DND-41 (cell line): ENCODE measurements at regions not wholly inside any gene's neighbourhood (a gene's known extent, or its start where the extent isn't known, plus 50 kb on each side); places are given as distances from the start of the nearest gene placed in this dataset.

Experiments
- ATAC-seq: fragments of 200-7000 bp; cut with Tn5 transposase; 3 replicates; pipeline ENCODE4 v1.9.1; 2021; ENCODE audit warnings: low read depth; ENCODE audit not compliant: insufficient read depth
- DNase-seq: peaks from one replicate; pipeline ENCODE4 v3.0.0-alpha.2; 2020
- H2AFZ ChIP-seq: 2 replicates; pipeline ENCODE4 v1.6.0; 2012; ENCODE audit warnings: low read depth, low read length
- H3K27ac ChIP-seq: 2 replicates; pipeline ENCODE4 v1.5.1; 2012; ENCODE audit warnings: low read length, inconsistent platforms
- H3K27me3 ChIP-seq: fragments of 200-600 bp; sonication (generic); 2 replicates; pipeline ENCODE4 v1.6.0; 2012; ENCODE audit warnings: low read length, mild to moderate bottlenecking, inconsistent platforms; ENCODE audit not compliant: insufficient read depth, poor library complexity
- H3K36me3 ChIP-seq: 2 replicates; pipeline ENCODE4 v1.5.1; 2012; ENCODE audit warnings: low read length, inconsistent platforms; ENCODE audit not compliant: insufficient read depth
- H3K4me1 ChIP-seq: 2 replicates; pipeline ENCODE4 v1.5.1; 2012; ENCODE audit warnings: mild to moderate bottlenecking, low read length; ENCODE audit not compliant: insufficient read depth
- H3K4me2 ChIP-seq: 2 replicates; pipeline ENCODE4 v1.6.0; 2012; ENCODE audit warnings: mild to moderate bottlenecking, moderate library complexity, low read length, inconsistent platforms; ENCODE audit not compliant: insufficient read depth
- H3K4me3 ChIP-seq, 2 experiments: fragments of 200-600 bp in 1 of 2; shearing (Covaris generic) in 1 of 2; 2 replicates each; pipeline ENCODE4 v1.5.1; 2012 to 2016; ENCODE audit warnings: inconsistent platforms in 2 of 2, low read length in 2 of 2, mild to moderate bottlenecking in 2 of 2, low read depth in 1 of 2, moderate library complexity in 1 of 2
- H3K79me2 ChIP-seq: 2 replicates; pipeline ENCODE4 v1.6.0; 2012; ENCODE audit warnings: low read length, inconsistent platforms; ENCODE audit not compliant: insufficient read depth
- H3K9ac ChIP-seq: 2 replicates; pipeline ENCODE4 v1.6.0; 2012; ENCODE audit warnings: low read depth, mild to moderate bottlenecking, inconsistent platforms, low read length, moderate library complexity
- H3K9me3 ChIP-seq: 2 replicates; pipeline ENCODE4 v1.5.1; 2012; ENCODE audit warnings: low read length, moderate library complexity, mild to moderate bottlenecking, inconsistent platforms; ENCODE audit not compliant: insufficient read depth, severe bottlenecking
- H4K20me1 ChIP-seq: 2 replicates; pipeline ENCODE4 v1.6.0; 2012; ENCODE audit warnings: low read length; ENCODE audit not compliant: insufficient read depth
- CTCF ChIP-seq: IDR thresholded peaks from 2 replicates; pipeline ENCODE4 v1.5.1; 2012; ENCODE audit warnings: borderline replicate concordance, low read length, moderate library complexity, mild to moderate bottlenecking; ENCODE audit not compliant: poor library complexity, severe bottlenecking; ENCODE audit errors: extremely low read depth
- EZH2 ChIP-seq: IDR thresholded peaks from 3 replicates; pipeline ENCODE4 v1.6.1; 2012; ENCODE audit warnings: borderline replicate concordance, low read depth, mild to moderate bottlenecking, moderate library complexity, low read length, inconsistent platforms; ENCODE audit not compliant: severe bottlenecking

GRCh38 chr5:89712134-89712700 lies 697.3 kb downstream of the CETN3 start:
- Histone ChIP-seq H3K27ac (no peak overlapping the region), H4K20me1 (no peaks in the 10 kb centered on the region), H2AFZ (no peak overlapping the region), H3K9me3 (no peaks in the 10 kb centered on the region), H3K9ac (no peak overlapping the region), H3K4me1 (no peaks in the 10 kb centered on the region), H3K4me3 (no peak overlapping the region), H3K4me2 (no peak overlapping the region), H3K79me2 (no peaks in the 10 kb centered on the region), H3K36me3 (no peaks in the 10 kb centered on the region), H3K27me3 (no peaks in the 10 kb centered on the region)
- no peak for TF ChIP-seq CTCF
- no peak for TF ChIP-seq EZH2
- DNase-seq = no peak
- no peak for ATAC-seq

GRCh38 chr5:89711526-89711925 lies 698.0 kb downstream of the CETN3 start:
- Histone ChIP-seq H3K4me3 (no peak overlapping the region), H2AFZ (no peak overlapping the region), H3K27me3 (no peaks in the 10 kb centered on the region), H3K36me3 (no peaks in the 10 kb centered on the region), H3K79me2 (no peaks in the 10 kb centered on the region), H3K4me1 (no peaks in the 10 kb centered on the region), H3K27ac (no peak overlapping the region), H4K20me1 (no peaks in the 10 kb centered on the region), H3K9ac (no peak overlapping the region), H3K4me2 (no peak overlapping the region), H3K9me3 (no peaks in the 10 kb centered on the region)
- TF ChIP-seq CTCF = no peak
- TF ChIP-seq EZH2 = no peak
- no peak for ATAC-seq
- DNase-seq = no peak

- no peaks in the 10 kb centered on the region for H3K4me1 ChIP-seq
- ATAC-seq (no peak), DNase-seq (no peak)
- no peaks in the 10 kb centered on the region for H4K20me1 ChIP-seq
- H3K4me2 ChIP-seq = no peak overlapping the region
- no peak for TF ChIP-seq CTCF
- TF ChIP-seq EZH2 = no peak
- no peak overlapping the region for H3K27ac ChIP-seq
- H3K79me2 ChIP-seq = no peaks in the 10 kb centered on the region
- H3K27me3 ChIP-seq = no peaks in the 10 kb centered on the region
- no peak overlapping the region for H3K9ac ChIP-seq
- H3K9me3 ChIP-seq = no peaks in the 10 kb centered on the region
- H3K36me3 ChIP-seq = no peaks in the 10 kb centered on the region
- H2AFZ ChIP-seq = no peak overlapping the region
- no peak overlapping the region for H3K4me3 ChIP-seq
Observed at GRCh38 chr5:89710006-89710405, 699.5 kb downstream of the CETN3 start.

GRCh38 chr5:89707891-89708290 lies 701.7 kb downstream of the CETN3 start:
- H3K79me2 ChIP-seq = no peaks in the 10 kb centered on the region
- H3K4me3 ChIP-seq = no peak overlapping the region
- no peak for ATAC-seq
- no peaks in the 10 kb centered on the region for H4K20me1 ChIP-seq
- no peaks in the 10 kb centered on the region for H3K27me3 ChIP-seq
- no peaks in the 10 kb centered on the region for H3K36me3 ChIP-seq
- no peak overlapping the region for H2AFZ ChIP-seq
- no peak overlapping the region for H3K9ac ChIP-seq
- TF ChIP-seq EZH2 = no peak
- TF ChIP-seq CTCF = no peak
- H3K27ac ChIP-seq = no peak overlapping the region
- no peaks in the 10 kb centered on the region for H3K4me1 ChIP-seq
- no peaks in the 10 kb centered on the region for H3K9me3 ChIP-seq
- no peak overlapping the region for H3K4me2 ChIP-seq
- no peak for DNase-seq
